Testis (tissue), 2 donors: ENCODE measurements at regions not wholly inside any gene's neighbourhood (a gene's known extent, or its start where the extent isn't known, plus 50 kb on each side); places are given as distances from the start of the nearest gene placed in this dataset.

Experiments
- DNase-seq: peaks from one replicate; pipeline ENCODE4 v3.0.0-alpha.2; 2019
- H3K27ac ChIP-seq, 2 donors: fragments of 200-600 bp; sonication (generic); one replicate each; pipeline ENCODE4 v1.5.1; 2019
- H3K27me3 ChIP-seq: fragments of 200-600 bp; sonication (generic); one replicate; pipeline ENCODE4 v1.5.1; 2019
- H3K36me3 ChIP-seq: fragments of 200-600 bp; sonication (generic); one replicate; pipeline ENCODE4 v1.5.1; 2017; ENCODE audit warnings: low read depth; ENCODE audit errors: missing control alignments
- H3K4me1 ChIP-seq: fragments of 200-600 bp; sonication (generic); one replicate; pipeline ENCODE4 v1.5.1; 2019
- H3K4me3 ChIP-seq, 2 donors: fragments of 200-600 bp; sonication (generic); one replicate each; pipeline ENCODE4 v1.5.1; 2017 to 2019
- H3K9me3 ChIP-seq: fragments of 200-600 bp; sonication (generic); one replicate; pipeline ENCODE4 v1.5.1; 2017
- CTCF ChIP-seq, 3 experiments: fragments of 450-650 bp in 2 of 3; fragments of 200-600 bp in 1 of 3; sonication (generic) in 1 of 3; IDR thresholded peaks; one replicate each; pipeline ENCODE4 v1.5.1; 2016 to 2019; ENCODE audit warnings: antibody characterized with exemption in 3 of 3, mild to moderate bottlenecking in 2 of 3, moderate library complexity in 1 of 3
- POLR2A ChIP-seq: fragments of 450-650 bp; IDR thresholded peaks from one replicate; pipeline ENCODE4 v1.6.1; 2017; ENCODE audit warnings: antibody characterized with exemption, mild to moderate bottlenecking, moderate library complexity
- WGBS, 2 donors: methylation state at CpG; one replicate each; pipeline ENCODE4 v1.1.5; 2018; 5-methylcytosine and 5-hydroxymethylcytosine counted together
- intact Hi-C: fragments of 100-400 bp; cut with DNase I; formaldehyde crosslinking; loops from one replicate; pipeline ENCODE4 v1.15.1; 2023; ENCODE audit warnings: low total_unique reads

GRCh38 chr13:110991991-110992508 is 77.2 kb upstream of the ANKRD10 start:
- Histone ChIP-seq H3K9me3 (no peaks in the 10 kb centered on the region), H3K4me1 (no peaks in the 10 kb centered on the region), H3K27ac (no peak overlapping the region), H3K36me3 (no peaks in the 10 kb centered on the region), H3K27me3 (no peaks in the 10 kb centered on the region), H3K4me3 (no peak overlapping the region)
- whole genome bisulfite sequencing, 2 donors, result 84 to 93% methylated on average over 3 to 21 of the region's 21 CpGs
- intact Hi-C loops, result no loop called here
- TF ChIP-seq POLR2A, result no peak
- no peak for TF ChIP-seq CTCF (IDR thresholded peaks at IDR 0.05)
- no peak for DNase-seq

- no peak for DNase-seq
- no peak overlapping the region for H3K4me3 ChIP-seq
- WGBS, 2 donors, result 45 to 53% methylated on average over 5 of the region's 5 CpGs
- H3K4me1 ChIP-seq, result no peaks in the 10 kb centered on the region
- no peaks in the 10 kb centered on the region for H3K27me3 ChIP-seq
- intact Hi-C loops, result no loop called here
- H3K9me3 ChIP-seq, result no peaks in the 10 kb centered on the region
- TF ChIP-seq POLR2A (no peak), CTCF (IDR thresholded peaks at IDR 0.05) (no peak)
- no peaks in the 10 kb centered on the region for H3K36me3 ChIP-seq
- no peak overlapping the region for H3K27ac ChIP-seq
These were observed 74.5 kb upstream of the ANKRD10 start for GRCh38 chr13:110989331-110989730.

GRCh38 chr13:110985541-110985940 is 70.7 kb upstream of the ANKRD10 start:
- Histone ChIP-seq H3K4me3 (no peak overlapping the region), H3K27ac (no peak overlapping the region), H3K4me1 (no peaks in the 10 kb centered on the region), H3K9me3 (no peaks in the 10 kb centered on the region), H3K27me3 (no peaks in the 10 kb centered on the region), H3K36me3 (no peaks in the 10 kb centered on the region)
- TF ChIP-seq CTCF (IDR thresholded peaks at IDR 0.05), result no peak
- TF ChIP-seq POLR2A, result no peak
- 84 to 88% methylated on average over 2 of the region's 2 CpGs for WGBS, 2 donors
- DNase-seq, result no peak
- intact Hi-C loops, result no loop called here

GRCh38 chr13:110984798-110985197 is 69.9 kb upstream of the ANKRD10 start:
- no peak overlapping the region for H3K4me3 ChIP-seq
- TF ChIP-seq CTCF (IDR thresholded peaks at IDR 0.05) (no peak), POLR2A (no peak)
- no peaks in the 10 kb centered on the region for H3K4me1 ChIP-seq
- 79 to 83% methylated on average over 3 of the region's 3 CpGs for WGBS, 2 donors
- intact Hi-C loops, result no loop called here
- DNase-seq, result no peak
- no peak overlapping the region for H3K27ac ChIP-seq
- H3K27me3 ChIP-seq, result no peaks in the 10 kb centered on the region
- no peaks in the 10 kb centered on the region for H3K9me3 ChIP-seq
- no peaks in the 10 kb centered on the region for H3K36me3 ChIP-seq

- no peaks in the 10 kb centered on the region for H3K4me1 ChIP-seq
- no peaks in the 10 kb centered on the region for H3K36me3 ChIP-seq
- H3K9me3 ChIP-seq, result no peaks in the 10 kb centered on the region
- H3K4me3 ChIP-seq, result no peak overlapping the region
- no peaks in the 10 kb centered on the region for H3K27me3 ChIP-seq
- WGBS, 2 donors, result 67 to 68% methylated on average over 5 of the region's 5 CpGs
- TF ChIP-seq POLR2A (no peak), CTCF (IDR thresholded peaks at IDR 0.05) (no peak)
- intact Hi-C loops, result no loop called here
- no peak for DNase-seq
- no peak overlapping the region for H3K27ac ChIP-seq
These were observed 69.5 kb upstream of the ANKRD10 start for GRCh38 chr13:110984381-110984780.
